ENCODE measurements at regions not wholly inside any gene's neighbourhood (a gene's known extent, or its start where the extent isn't known, plus 50 kb on each side); places are given as distances from the start of the nearest gene placed in this dataset.
A peak's percentile ranks its signal among the peaks of the same experiment; 100 is the strongest.

- Histone ChIP-seq H3K27me3 (no peaks in the 10 kb centered on the region), H3K36me3 (no peaks in the 10 kb centered on the region), H3K4me1 (peaks cover 0 to 26% (median 0%) of the 10 kb centered on the region in 9 donors), H3K4me3 (no peak overlapping the region), H3K9me3 (no peaks in the 10 kb centered on the region), H3K27ac (peak overlapping the region in 5 of 10 donors; percentile 17 to 67 (median 33))
- TF ChIP-seq CTCF (IDR thresholded peaks at IDR 0.05): no peak
- WGBS, 2 donors: 71 to 78% methylated on average over 3 of the region's 3 CpGs
- intact Hi-C loops (cut with DNase I): no loop called here
- no peak for DNase-seq
- ATAC-seq: peak in 6 of 8 donors; percentile 17 to 76 (median 47)
Measured at GRCh38 chr3:27544372-27544865, 60.2 kb upstream of the SLC4A7 start.

DNA sequence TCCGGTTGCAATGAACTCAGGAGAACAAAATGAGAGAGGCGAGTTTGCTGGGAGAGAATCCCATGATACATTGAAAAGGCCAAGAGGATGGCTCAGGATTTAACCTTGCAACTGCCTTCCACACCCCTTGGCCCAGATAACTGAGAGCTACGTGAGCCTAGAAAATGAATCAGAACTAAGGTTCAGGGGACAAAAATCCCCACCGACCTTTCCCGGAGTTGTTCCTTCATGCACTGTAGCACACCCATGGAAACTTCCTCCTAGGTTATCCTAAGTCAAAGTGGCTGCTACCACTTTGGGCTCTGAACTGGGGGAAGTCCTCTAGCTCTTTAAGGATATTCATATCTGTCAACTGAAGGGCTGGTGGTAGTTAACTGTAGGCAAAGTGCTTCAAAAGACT, 58.3 kb upstream of the SLC4A7 start:
- no peaks in the 10 kb centered on the region for H3K9me3 ChIP-seq
- ATAC-seq: peak in 1 of 8 donors; percentile 13
- H3K36me3 ChIP-seq: no peaks in the 10 kb centered on the region
- H3K4me1 ChIP-seq: peaks cover 0 to 26% (median 0%) of the 10 kb centered on the region in 9 donors
- H3K4me3 ChIP-seq: no peak overlapping the region
- no peak overlapping the region for H3K27ac ChIP-seq
- DNase-seq: no peak
- WGBS, 2 donors: 77 to 81% methylated on average over 5 of the region's 5 CpGs
- no peak for TF ChIP-seq CTCF (IDR thresholded peaks at IDR 0.05)
- intact Hi-C loops (cut with DNase I): no loop called here
- H3K27me3 ChIP-seq: no peaks in the 10 kb centered on the region

- 94 to 97% methylated on average over 7 of the region's 7 CpGs for WGBS, 2 donors
- ATAC-seq (no peak), DNase-seq (no peak)
- Histone ChIP-seq H3K27me3 (no peaks in the 10 kb centered on the region), H3K27ac (no peak overlapping the region), H3K9me3 (no peaks in the 10 kb centered on the region), H3K36me3 (no peaks in the 10 kb centered on the region), H3K4me3 (no peak overlapping the region), H3K4me1 (peaks cover 0 to 35% (median 0%) of the 10 kb centered on the region in 9 donors)
- intact Hi-C loops (cut with DNase I): no loop called here
- TF ChIP-seq CTCF (IDR thresholded peaks at IDR 0.05): no peak
Measured at GRCh38 chr3:27540231-27540630, 56.0 kb upstream of the SLC4A7 start.

DNA sequence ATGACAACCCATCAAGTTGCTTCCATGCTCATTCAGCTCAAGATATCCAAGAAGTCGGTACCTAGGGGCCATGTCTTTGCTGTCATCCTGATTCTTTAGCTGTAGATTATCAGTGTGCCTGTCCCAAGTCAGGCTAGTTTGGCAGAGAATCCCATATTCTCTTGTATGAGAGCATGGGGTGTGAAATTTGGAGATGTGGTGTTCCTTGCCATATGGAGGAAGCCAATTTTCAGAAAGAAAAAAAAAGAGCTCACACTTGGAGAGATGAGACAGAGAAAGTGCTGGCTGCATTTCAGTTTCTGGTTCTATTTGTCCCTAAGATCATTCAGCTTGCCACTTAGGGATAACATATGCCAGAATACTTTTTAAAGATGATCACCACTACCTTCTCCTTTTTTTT, 52.3 kb upstream of the SLC4A7 start:
- no peaks in the 10 kb centered on the region for H3K9me3 ChIP-seq
- peaks cover 0 to 38% (median 10%) of the 10 kb centered on the region in 9 donors for H3K4me1 ChIP-seq
- 58 to 72% methylated on average over 1 of the region's 1 CpG for WGBS, 2 donors
- no peak overlapping the region for H3K4me3 ChIP-seq
- peak overlapping the region in 5 of 10 donors; percentile 37 to 79 (median 59) for H3K27ac ChIP-seq
- no peak for TF ChIP-seq CTCF (IDR thresholded peaks at IDR 0.05)
- H3K36me3 ChIP-seq: no peaks in the 10 kb centered on the region
- ATAC-seq: peak in 1 of 8 donors; percentile 4
- intact Hi-C loops (cut with DNase I): no loop called here
- DNase-seq: no peak
- no peaks in the 10 kb centered on the region for H3K27me3 ChIP-seq
